ENCODE measurements at regions not wholly inside any gene's neighbourhood (a gene's known extent, or its start where the extent isn't known, plus 50 kb on each side); places are given as distances from the start of the nearest gene placed in this dataset.

DNA sequence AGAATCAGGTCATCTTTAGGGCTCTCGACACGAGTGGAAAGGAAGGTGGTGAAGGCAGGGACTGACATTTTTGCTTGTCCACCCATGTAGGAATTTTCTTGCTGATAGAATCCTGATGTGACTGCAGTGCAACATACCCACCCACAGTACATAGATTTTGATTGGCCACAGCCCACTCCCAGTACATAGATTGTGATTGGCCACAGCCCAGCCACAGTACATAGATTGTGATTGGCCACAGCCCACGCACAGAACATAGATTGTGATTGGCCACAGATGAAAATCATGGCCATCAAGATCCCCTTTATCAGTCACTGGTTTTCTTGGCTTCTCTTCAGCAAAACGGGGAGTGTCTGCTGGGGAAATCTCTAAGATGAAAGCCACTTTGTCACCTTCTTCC, 1041.5 kb downstream of the AACS start:
- no peak for DNase-seq (ENCODE audit: low read depth)

DNA sequence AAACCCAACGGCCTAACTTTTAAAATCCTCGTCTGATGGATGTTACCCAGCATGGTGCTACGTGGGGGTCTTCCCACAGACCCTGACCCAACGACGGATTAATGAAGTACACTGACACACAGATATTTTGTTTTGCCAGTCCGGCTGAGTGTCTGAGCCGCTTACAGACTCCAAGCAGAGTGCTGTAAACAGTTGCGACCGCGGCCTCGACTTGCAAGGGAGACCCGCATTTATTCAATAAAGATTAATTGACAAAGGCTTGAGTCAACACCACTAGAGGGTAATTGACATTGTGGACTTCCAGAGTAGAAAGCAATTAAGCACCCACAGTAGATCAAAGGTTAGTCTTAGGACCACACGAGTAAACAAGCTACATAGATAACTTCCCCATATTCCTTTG, 1042.4 kb downstream of the AACS start:
- DNase-seq (ENCODE audit: low read depth) = no peak

DNA sequence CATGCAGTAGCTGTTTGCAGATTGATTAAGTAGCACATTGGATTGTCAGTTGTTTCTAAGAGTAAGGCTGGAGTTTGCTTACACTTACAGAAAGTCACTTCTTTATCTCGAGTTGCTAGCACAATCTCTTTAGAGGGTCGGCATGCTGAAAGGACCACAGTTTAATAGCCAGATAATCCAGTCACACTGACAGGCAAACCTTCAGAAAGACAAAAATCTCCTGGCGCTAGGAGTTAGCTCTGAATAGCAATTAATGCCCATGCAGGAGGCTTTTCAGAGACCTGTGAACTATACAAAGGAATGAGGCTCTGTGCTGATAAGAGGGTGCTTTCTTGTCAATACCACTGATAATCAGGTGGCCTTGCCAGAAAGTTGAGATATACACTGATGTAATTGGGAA, 1043.0 kb downstream of the AACS start:
- DNase-seq (ENCODE audit: low read depth) = no peak

DNA sequence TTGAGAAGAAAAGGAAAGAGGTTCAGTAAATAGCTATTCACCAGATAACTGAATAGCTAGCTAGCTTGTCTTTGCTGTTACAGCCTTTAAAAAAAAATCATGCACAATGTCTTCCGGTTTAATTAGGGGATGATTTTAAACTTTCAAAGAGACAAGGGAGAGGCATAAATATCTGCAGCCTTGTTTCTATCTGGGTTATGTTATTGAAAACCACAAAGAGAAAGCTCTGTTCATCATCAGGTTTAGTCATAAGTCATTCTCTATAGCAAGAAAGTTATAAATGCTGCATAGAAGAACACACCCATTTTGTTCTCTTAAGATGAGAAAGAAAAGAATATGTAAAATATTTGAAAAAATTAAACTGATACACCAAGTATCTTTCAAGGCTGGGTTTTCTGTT, 1046.9 kb downstream of the AACS start:
- no peak for DNase-seq (ENCODE audit: low read depth)

DNA sequence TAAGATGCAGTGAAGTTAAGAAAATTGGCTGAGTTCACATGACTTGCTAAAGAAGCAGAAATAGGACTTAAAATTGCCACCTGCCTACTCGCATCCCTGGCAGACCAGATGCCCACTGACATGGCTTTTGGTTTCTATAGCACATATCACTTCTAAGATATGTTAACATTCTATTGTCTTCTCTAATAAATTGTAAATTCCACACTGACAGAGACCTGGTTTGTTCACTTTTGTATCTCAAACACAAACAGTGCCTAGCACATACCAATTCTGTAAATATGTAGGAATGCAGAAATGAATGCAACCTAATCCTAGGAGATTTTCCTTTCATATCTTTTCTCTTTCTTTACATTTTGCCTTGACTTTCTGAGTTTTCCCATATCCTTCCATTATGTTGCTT, 1047.6 kb downstream of the AACS start:
- DNase-seq (ENCODE audit: low read depth) = no peak

DNA sequence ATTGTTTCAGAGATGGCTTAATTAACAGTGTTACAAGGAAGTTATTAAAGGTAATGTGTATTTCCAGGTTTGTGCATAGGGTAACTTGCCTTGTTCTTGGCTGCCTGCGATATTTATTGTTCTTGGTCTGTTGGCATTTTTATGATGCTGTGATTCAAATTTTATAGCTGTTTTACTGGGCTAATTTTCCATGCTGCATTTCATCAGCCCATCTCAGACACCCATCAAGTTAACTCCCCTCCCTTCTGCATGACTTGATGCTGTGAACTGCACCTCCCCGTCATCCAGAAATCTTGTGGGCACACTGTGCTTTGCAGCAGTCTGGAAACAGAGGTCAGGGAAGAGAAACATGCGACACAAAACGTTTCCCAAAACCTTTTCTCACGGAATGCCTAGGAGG, 1049.2 kb downstream of the AACS start:
- no peak for DNase-seq (ENCODE audit: low read depth)

DNA sequence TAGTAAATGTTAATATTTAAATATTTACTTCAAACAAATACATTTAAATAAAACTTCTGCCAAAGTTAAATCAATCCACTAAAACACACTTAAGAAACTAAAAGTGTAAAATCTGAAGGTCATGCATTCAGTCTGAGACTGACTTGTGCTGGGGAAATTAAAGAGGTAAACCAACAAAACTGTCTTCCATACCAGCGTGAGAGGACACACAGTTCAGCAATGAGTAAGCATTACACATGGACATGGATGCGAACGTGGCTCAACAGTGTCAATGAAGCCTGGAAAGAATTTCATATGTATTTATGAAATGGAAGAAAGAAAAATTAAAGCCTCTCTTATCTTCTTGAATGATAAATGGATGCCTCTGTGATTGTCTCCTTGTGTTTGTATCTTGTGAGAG, 1052.3 kb downstream of the AACS start:
- no peak for DNase-seq (ENCODE audit: low read depth)

DNA sequence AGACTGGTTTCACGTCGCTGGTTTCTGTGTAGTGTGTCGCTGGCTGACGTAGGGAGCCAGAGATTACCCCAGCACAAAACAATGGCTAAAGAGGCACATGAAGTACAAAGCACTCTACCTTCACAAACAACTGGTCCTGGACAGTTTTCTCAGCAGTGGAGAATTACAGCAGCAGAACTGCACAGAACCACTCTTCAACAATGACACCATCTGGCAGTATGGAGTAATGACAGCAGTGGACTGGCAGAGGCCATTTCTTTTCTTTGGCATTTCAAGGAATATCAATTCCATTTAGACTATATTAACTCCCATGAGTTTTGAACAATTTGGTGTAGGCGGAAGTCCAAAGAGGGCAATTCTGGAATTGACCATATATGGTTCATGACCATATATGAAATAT, 1074.1 kb downstream of the AACS start:
- DNase-seq (ENCODE audit: low read depth) = no peak

DNA sequence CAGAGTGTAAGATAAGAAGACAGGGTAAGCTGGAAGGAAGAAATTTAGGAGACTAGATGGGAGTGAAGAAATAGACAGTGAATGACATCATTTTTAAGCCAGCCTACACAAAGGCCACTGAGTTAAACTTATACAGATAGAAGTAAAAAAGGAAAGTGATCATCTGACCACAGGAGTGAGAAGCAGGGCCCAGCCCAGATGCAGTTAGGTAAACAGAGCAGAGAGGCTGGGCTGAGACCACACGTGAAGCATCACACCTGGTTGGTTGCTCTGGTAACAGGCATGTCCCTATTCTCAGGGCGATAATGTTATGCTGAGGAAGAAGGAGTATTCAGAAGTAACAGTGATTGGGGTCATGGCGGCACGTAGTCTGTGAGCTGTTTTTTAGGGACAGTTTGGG, 1079.4 kb downstream of the AACS start:
- DNase-seq (ENCODE audit: low read depth) = no peak

DNA sequence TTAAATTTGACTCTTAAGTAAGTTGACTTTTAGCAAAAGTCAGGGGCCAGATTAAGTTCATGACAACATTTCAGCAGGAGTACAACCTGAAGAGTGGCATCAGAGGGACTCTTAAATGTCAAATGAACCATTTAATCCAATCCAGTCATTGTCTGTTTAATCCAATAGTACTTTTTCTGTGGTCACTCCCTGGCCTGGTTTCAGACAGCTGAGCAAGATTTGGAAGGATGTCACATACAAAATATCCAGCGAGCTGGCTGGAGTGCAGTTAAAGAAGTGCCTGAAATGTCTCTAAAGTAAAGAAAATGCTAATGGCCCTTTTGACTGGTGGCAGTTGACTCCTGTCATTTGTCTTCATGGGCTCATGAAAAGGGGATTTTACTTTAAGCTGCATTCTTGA, 1082.1 kb downstream of the AACS start:
- DNase-seq (ENCODE audit: low read depth) = no peak

DNA sequence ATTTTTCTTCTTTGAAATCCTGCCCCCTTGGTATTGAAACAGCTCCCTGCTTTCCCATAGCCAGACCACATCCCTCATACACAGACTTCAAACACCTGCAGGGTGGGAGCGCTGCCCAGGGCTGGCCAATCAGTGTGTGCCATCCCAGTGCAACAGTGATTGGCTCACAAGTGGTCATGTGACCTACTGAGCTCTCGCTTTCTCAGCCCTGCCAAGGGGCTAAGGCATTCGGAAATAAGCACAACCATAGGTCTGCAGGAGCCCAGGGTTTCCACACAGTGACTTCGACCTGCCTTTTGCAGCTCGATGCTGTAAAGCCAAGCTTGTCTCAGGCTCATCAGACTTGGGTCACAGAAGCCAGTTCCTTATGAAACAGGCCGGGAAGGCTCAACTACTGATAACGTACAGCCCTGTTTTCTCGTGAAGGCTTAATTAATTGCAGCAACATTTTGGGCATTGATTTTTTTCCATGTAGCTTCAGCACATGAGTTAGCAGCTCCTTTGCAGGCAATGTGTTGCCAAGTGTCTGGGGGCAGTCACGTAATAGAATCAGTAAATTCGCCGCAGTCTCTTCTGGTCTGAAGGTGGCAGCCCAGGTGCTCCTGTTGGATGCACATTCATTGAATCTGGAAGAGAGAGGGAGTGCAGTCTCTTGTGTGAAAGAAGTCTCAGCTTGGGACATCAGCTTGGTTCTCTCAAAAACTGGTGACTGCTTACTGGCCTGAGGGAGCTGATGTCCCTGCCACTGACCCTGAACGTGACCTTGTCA, 1091.8 kb downstream of the AACS start:
- no peak for DNase-seq (ENCODE audit: low read depth)

DNA sequence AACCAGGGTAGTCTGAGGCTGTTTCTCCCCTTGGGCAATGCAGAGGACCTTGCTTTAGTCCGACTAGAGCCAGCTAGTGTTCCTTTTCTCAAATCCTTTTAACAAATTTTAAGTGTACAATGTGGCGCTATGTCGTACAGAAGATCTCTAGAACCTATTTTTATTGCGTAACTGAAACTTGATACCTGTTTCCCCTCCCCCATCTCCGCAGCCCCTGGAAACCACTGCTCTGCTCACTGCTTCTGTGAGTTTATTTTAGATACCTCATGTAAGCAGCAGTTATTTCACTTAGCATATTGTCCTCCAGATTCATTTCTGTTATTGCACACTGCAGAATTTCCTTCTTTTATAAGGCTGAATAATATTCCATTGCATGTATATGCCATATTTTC, 1092.3 kb downstream of the AACS start:
- no peak for DNase-seq (ENCODE audit: low read depth)

DNA sequence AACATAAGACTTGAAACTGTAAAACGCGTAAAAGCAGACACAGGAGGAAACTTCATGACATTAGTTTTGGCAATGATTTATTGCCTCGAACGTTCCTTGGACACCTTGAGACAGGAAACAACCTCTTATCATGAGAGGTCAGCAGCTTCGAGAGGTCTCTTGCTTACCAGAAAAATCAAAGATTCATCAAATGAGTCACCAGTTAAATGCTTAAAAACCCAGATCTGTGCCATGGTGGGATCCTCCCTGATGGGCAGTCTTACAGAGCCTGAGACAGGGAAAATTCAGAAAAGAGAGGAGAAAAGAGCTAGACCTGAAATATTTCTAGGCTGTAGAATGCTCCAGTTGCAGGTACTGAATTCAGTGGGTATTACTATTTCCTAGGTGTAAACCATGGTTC, 1093.9 kb downstream of the AACS start:
- no peak for DNase-seq (ENCODE audit: low read depth)

DNA sequence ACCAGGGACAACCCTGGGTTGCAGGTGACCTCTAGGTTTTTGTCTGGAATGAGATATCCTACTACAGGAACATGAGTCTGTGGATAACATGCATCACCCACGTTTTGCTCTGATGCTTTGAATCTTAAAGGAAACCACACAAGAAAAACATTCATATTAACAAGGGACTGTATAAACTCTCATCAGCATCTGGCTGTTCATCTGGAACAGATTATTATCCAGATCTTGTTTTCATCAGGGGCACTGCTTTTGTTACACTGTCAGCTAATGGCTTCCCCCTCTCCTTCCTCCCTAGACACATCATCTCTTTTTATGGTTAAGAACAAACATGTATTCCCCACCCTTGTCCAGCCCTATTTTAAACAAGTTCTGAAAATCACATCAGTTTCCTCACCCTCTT, 1095.7 kb downstream of the AACS start:
- DNase-seq (ENCODE audit: low read depth) = no peak

DNA sequence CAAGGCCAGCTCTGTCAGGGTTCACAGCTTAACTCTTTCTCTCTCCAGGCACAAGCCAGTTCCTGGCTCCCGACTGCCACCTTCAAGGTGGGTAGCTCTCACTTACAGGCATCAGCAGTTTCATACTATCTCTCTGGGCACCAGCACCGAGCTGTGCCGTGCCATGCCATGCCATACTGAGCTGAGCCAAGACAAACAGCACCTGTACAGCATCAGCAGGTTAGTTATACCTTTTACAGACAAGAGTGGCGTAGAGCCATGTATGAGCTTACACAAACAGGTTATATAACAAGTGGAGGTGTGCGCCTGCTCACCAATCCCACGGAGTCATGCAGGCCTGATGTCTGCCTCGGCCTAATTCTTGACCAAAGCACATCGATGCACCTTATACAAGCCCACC, 1098.7 kb downstream of the AACS start:
- no peak for DNase-seq (ENCODE audit: low read depth)

DNA sequence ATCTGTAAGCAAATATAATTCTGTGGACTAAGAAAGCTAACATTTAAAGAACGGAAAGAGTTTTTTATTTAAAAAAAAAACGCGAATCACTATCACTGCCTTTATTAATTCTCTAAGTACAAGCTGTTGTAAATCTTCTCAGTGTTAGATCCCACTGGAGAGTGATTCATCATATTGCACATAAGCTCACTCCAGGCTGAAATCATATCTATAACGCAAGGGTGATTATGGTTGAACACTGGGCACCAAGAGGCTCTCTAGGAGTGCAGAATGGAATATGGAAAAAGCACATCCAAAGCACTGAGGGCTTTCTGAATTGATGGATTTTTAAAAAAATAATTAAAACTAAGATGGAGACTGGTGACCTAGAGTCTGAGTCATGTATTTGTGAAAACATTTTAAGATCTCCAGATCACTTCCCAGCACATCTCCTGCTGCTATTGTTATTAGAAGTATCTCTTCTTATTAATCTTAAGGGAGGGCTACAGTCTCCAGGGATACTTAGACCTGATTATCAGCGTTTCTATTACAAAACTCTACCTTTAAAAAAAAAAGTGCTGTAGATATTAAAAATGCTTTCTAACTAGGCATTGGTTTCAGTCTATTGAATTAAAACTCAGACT, 1106.8 kb downstream of the AACS start:
- no peak for DNase-seq (ENCODE audit: low read depth)

DNA sequence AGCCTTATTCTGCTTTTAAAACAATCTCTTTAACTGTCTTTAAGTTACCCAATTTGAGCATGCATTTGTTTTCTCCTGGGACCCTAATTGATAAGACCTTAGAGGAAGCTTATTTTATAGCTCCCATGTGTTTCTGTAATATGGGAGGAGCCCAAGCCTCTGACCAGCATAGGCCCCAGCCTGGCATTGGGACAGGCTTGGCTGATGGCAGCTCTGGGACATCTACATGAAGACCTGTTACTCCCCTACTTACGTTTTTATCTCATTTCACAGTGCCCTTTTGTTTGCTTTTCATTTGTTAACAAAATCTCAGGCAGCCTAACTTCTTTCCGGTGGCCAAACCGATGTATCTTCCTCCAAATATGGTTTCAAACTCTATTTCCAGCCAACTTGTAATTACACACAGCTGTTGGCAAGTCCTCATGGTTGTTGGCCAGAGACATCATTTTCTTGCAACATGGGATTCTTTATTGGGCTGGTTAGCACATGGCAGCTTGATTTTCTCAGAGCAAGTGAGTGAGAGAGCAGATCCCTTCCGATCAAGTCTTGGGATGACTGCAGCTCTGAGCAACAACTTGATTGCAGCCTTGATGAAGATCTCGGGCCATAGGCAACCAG, 1117.5 kb downstream of the AACS start:
- DNase-seq (ENCODE audit: low read depth) = peak; percentile 35

DNA sequence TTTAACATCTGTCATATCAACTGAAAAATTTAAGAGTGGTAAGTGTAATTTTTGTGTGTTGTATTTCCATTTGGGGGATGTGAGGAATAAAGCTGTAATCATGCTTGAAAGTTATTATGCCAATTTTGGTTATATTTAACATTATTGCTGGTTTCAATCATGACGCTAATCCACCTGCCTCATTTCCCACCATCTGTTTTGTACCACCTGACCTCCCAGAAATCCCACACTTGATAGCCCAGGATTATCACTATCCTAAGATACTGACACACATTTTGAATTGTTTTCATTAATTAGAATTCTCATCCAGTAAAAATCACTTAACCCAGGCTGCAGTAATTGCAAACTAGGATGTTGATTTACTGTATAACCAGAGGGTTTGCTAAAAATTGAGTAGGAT, 1119.8 kb downstream of the AACS start:
- no peak for DNase-seq (ENCODE audit: low read depth)

DNA sequence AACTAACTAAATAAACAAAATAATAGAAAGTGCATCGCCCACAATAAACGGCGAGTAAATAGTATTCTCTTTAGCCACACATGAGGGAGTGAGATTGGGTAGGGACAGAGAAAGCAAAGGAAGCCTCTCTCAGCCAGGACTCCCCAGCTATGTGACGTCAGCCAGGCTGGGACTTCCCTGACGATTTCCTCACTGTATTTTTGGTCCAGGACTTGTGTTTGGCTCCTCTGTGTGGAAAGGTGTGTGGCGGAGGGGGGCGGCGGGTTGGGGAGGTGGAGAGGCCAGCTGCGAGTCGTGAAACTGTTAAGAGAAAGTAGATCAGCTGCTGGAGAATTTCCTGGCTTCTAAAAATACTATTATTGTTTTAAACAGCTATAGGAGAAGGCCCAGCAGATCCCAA, 1124.6 kb downstream of the AACS start:
- DNase-seq (ENCODE audit: low read depth) = no peak

DNA sequence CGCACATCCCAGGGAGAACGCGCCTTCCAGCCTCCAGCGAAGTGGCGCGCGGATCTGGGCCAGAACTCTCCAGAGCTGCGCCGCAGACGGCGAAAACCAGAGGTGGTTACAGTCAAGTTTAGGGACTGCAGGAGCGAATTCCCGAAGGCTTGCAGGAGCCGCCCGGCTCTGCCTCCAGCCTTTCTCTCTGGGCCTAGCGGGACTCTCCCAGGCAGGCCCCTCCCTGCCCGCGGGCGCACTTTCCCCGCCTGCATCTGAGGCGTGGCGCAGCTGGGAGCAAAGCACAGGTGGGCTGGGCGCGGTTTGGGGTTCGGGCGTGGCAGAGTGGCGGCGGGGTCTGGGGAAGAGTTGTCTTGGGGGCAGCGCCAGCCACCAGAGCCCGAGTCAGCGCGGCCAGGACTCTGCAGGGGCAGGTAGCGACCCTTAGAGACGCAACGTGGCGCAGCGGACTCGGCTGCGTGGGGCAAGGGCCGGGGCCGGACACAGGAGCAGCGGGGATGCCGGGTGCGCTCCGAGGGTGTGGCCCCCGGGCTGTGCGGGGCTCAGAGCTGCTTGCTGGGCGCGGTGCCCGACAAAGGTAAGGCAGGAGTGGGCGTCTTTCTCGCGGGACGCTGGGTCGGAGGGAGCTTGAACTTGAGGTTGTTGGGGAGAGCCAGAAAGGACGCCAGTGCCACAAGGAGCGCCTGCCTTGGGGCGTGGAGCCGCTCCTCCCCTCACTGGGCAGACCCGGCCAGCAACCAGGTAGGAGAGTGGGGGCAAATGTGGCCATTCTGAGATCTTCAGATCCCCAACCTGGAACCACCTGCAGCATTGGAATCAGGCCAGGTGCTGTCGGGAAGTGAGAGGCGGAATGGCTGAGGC, 1126.0 kb downstream of the AACS start:
- no peak for DNase-seq (ENCODE audit: low read depth)

DNA sequence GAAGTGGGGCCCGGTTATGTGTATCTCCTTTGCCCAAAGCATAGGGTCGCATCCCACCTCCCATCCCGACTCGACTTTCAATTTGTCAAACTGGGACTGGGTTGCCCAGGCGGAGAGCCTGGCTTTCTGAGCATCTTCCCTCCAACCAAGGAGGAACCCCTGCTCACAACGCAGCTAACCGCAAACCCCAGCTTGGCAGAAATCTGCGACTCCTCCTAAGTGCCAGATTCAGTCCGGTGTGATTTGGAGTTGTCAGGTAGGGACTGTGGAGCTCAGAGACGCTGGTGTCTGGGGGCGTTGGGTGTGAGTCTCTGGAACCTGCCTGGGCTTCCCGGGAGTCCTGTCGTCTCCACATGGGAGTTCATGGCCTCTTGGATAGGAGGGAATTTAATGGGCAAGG, 1126.7 kb downstream of the AACS start:
- DNase-seq (ENCODE audit: low read depth) = no peak

DNA sequence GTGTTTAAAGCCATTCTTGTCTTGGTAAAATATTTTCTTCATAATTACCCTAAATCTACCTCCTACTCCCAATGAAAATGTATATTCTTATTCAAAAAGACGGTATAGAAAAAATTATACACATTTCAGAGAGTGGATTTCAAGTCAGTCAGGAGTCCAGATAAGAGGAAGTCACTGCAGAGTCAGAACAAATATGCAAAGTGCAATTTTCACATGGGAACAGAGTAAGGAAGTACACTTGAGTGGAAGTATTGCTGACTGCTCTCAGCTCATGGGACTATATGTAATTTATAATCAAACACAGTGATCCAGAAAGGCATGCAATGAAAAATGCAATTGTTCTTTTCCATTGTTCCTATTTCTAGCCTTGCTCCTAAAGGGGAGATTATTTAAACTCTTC, 1128.0 kb downstream of the AACS start:
- no peak for DNase-seq (ENCODE audit: low read depth)

DNA sequence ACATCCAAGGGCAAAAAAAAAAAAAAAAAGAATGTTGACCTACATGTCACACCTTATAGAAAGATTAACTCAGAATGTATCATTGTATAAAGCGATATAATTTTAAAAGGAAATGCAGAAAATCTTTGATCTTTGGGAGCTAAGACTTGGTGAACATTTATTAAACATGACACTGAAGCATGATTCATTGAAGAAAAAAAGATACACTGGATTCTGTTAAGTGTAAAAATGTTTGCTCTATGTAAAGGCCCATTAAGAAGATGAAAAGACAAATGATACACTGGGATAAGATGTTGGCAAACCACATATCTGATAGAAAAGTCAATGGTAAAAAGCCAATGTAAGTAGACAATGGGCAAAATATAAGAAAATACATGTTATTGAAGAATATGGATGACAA, 1131.0 kb downstream of the AACS start:
- no peak for DNase-seq (ENCODE audit: low read depth)

All from stromal cell of bone marrow (primary cell).